H1 (cell line): ENCODE measurements at regions not wholly inside any gene's neighbourhood (a gene's known extent, or its start where the extent isn't known, plus 50 kb on each side); places are given as distances from the start of the nearest gene placed in this dataset.

Source experiments
- CEBPB ChIP-seq: IDR thresholded peaks from 2 replicates; pipeline ENCODE4 v1.6.1; 2012; ENCODE audit warnings: low read depth, low read length
- CTCF ChIP-seq, 3 experiments: IDR thresholded peaks; 1 replicate in 2 of 3; 2 replicates in 1 of 3; pipeline versions ENCODE4 v1.5.1 to v1.6.1; 2011; ENCODE audit warnings: low read length in 3 of 3, mild to moderate bottlenecking in 3 of 3, inconsistent platforms in 2 of 3, low read depth in 1 of 3, moderate library complexity in 1 of 3; ENCODE audit not compliant: insufficient read depth in 1 of 3; ENCODE audit errors: control extremely low read depth in 1 of 3
- EZH2 ChIP-seq: fragments of 200-600 bp; sonication (generic); IDR thresholded peaks from 2 replicates; pipeline ENCODE4 v1.7.1; 2012; ENCODE audit warnings: low read depth, mild to moderate bottlenecking, moderate library complexity, low read length, inconsistent platforms; ENCODE audit not compliant: severe bottlenecking
- JUN ChIP-seq: IDR thresholded peaks from 2 replicates; pipeline ENCODE4 v1.6.1; 2011; ENCODE audit warnings: low read depth, mild to moderate bottlenecking, improper control_type of control experiment, low read length
- POLR2A ChIP-seq, 2 experiments: IDR thresholded peaks; 1 replicate in 1 of 2; 2 replicates in 1 of 2; pipeline ENCODE4 v1.6.1; 2011; ENCODE audit warnings: low read depth in 2 of 2, low read length in 2 of 2, mild to moderate bottlenecking in 2 of 2; ENCODE audit errors: control extremely low read depth in 1 of 2
- POLR2AphosphoS5 ChIP-seq: IDR thresholded peaks from 2 replicates; pipeline ENCODE4 v1.6.1; 2011; ENCODE audit warnings: low read depth, low read length
- SRF ChIP-seq: IDR thresholded peaks from 2 replicates; pipeline ENCODE4 v1.6.1; 2011; ENCODE audit warnings: mild to moderate bottlenecking, low read depth, low read length, moderate library complexity
- TBP ChIP-seq: IDR thresholded peaks from 2 replicates; pipeline ENCODE4 v1.6.1; 2011; ENCODE audit warnings: low read depth, low read length, improper control_type of control experiment

- TF ChIP-seq SRF: no peak
- no peak for TF ChIP-seq EZH2
- no peak for TF ChIP-seq POLR2AphosphoS5
- TF ChIP-seq JUN: no peak
- no peak for TF ChIP-seq CTCF (IDR thresholded peaks at IDR 0.05; ENCODE audit: control extremely low read depth in 1 of 3, insufficient read depth in 1 of 3, low read depth in 1 of 3, low read length in 3 of 3)
- TF ChIP-seq TBP: no peak
- TF ChIP-seq CEBPB: no peak
- no peak for TF ChIP-seq POLR2A (IDR thresholded peaks at IDR 0.05; ENCODE audit: control extremely low read depth in 1 of 2, low read depth in 2 of 2, low read length in 2 of 2)
Measured at GRCh38 chr3:147757866-147758265, 348.7 kb downstream of the ZIC1 start.
